Uterus (tissue), 3 donors: ENCODE measurements at regions not wholly inside any gene's neighbourhood (a gene's known extent, or its start where the extent isn't known, plus 50 kb on each side); places are given as distances from the start of the nearest gene placed in this dataset.

Experiments used
- DNase-seq, 2 donors: peaks; one replicate each; pipeline ENCODE4 v3.0.0-alpha.2; 2019 to 2020
- H3K27ac ChIP-seq, 2 donors: fragments of 200-600 bp; sonication (generic); 1 replicate in 1 of 2; 2 replicates in 1 of 2; pipeline ENCODE4 v1.5.1; 2016 to 2018
- H3K27me3 ChIP-seq, 2 donors: fragments of 200-600 bp; sonication (generic); one replicate each; pipeline ENCODE4 v1.5.1; 2018 to 2019; ENCODE audit warnings: control low read depth in 1 of 2
- H3K36me3 ChIP-seq, 2 donors: fragments of 200-600 bp; sonication (generic); one replicate each; pipeline ENCODE4 v1.5.1; 2019; ENCODE audit warnings: control low read depth in 1 of 2
- H3K4me1 ChIP-seq, 2 donors: fragments of 200-600 bp; sonication (generic); one replicate each; pipeline ENCODE4 v1.5.1; 2018 to 2019; ENCODE audit warnings: control low read depth in 1 of 2
- H3K4me3 ChIP-seq, 2 donors: fragments of 200-600 bp; sonication (generic); 1 replicate in 1 of 2; 2 replicates in 1 of 2; pipeline ENCODE4 v1.5.1; 2018 to 2019; ENCODE audit warnings: mild to moderate bottlenecking in 1 of 2
- H3K9me3 ChIP-seq, 2 donors: fragments of 200-600 bp; sonication (generic); one replicate each; pipeline ENCODE4 v1.5.1; 2019; ENCODE audit warnings: control low read depth in 1 of 2
- POLR2A ChIP-seq, 2 donors: fragments of 450-650 bp; IDR thresholded peaks; one replicate each; pipeline ENCODE4 v1.6.1; 2016; ENCODE audit warnings: antibody characterized with exemption in 2 of 2, mild to moderate bottlenecking in 1 of 2, moderate library complexity in 1 of 2
- intact Hi-C: fragments of 100-400 bp; cut with DNase I; formaldehyde crosslinking; loops from one replicate; pipeline ENCODE4 v1.15.1; 2023; ENCODE audit warnings: low total_unique reads
- TF ChIP-seq, protein P1 (sequence below), 4 experiments: fragments of 200-600 bp in 2 of 4; fragments of 450-650 bp in 2 of 4; sonication (generic) in 2 of 4; IDR thresholded peaks; one replicate each; pipeline ENCODE4 v1.5.1; 2016 to 2019; ENCODE audit warnings: antibody characterized with exemption in 4 of 4, mild to moderate bottlenecking in 2 of 4, moderate library complexity in 1 of 4
- donor health status: DM: yes; HTN: yes; CAD: no.

DNA sequence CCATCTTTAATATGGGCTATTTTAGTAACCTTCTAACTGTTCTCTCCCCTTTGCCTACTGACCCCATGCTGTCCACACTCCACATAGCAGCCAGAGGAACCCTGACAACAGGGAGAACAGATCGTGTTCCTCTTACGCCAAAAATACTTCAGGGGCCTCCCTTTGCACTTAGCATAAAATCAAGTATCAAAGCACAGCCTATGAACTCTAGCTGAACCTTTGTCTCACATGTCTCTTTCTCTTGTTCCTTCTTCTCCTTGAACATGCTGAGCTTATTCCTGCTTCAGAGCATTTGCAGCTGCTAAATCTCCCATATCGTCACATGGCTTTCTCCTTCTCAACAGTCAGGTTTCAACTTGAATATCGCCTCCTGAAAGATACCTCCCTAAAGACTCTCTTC, 698.8 kb upstream of the C9orf72 start:
- DNase-seq: no peak
- H3K27ac ChIP-seq: no peak overlapping the region
- no peaks in the 10 kb centered on the region for H3K27me3 ChIP-seq
- no peaks in the 10 kb centered on the region for H3K36me3 ChIP-seq
- H3K4me3 ChIP-seq: no peak overlapping the region
- H3K4me1 ChIP-seq: no peaks in the 10 kb centered on the region
- intact Hi-C loops: no loop called here
- TF ChIP-seq POLR2A (IDR thresholded peaks at IDR 0.05): no peak
- TF ChIP-seq, protein P1, sequence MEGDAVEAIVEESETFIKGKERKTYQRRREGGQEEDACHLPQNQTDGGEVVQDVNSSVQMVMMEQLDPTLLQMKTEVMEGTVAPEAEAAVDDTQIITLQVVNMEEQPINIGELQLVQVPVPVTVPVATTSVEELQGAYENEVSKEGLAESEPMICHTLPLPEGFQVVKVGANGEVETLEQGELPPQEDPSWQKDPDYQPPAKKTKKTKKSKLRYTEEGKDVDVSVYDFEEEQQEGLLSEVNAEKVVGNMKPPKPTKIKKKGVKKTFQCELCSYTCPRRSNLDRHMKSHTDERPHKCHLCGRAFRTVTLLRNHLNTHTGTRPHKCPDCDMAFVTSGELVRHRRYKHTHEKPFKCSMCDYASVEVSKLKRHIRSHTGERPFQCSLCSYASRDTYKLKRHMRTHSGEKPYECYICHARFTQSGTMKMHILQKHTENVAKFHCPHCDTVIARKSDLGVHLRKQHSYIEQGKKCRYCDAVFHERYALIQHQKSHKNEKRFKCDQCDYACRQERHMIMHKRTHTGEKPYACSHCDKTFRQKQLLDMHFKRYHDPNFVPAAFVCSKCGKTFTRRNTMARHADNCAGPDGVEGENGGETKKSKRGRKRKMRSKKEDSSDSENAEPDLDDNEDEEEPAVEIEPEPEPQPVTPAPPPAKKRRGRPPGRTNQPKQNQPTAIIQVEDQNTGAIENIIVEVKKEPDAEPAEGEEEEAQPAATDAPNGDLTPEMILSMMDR (IDR thresholded peaks at IDR 0.05): no peak
- H3K9me3 ChIP-seq: no peaks in the 10 kb centered on the region

DNA sequence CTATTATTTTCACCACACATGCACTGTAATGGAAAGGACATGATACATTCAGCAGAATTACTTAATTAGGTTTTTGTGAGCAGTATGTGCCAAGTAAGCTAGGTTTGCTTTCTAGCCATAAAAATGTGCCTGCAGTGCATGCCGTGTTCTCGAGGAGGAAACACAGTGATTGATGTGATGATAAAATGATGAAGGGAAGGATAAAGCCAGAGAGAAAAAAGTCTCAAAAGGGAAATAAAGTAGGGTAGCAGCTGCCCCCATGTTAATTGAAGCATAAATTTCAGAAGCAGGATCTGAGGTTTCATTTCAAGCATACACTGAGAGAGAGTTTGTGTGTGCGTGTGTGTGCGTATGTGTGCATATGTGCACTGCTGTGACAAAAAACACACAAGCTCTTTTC, 714.2 kb upstream of the C9orf72 start:
- TF ChIP-seq, protein P1 (IDR thresholded peaks at IDR 0.05): no peak
- no peak for TF ChIP-seq POLR2A (IDR thresholded peaks at IDR 0.05)
- Histone ChIP-seq H3K9me3 (no peaks in the 10 kb centered on the region), H3K27me3 (no peaks in the 10 kb centered on the region), H3K27ac (no peak overlapping the region), H3K4me3 (no peak overlapping the region), H3K4me1 (no peaks in the 10 kb centered on the region), H3K36me3 (no peaks in the 10 kb centered on the region)
- no peak for DNase-seq
- intact Hi-C loops: no loop called here

DNA sequence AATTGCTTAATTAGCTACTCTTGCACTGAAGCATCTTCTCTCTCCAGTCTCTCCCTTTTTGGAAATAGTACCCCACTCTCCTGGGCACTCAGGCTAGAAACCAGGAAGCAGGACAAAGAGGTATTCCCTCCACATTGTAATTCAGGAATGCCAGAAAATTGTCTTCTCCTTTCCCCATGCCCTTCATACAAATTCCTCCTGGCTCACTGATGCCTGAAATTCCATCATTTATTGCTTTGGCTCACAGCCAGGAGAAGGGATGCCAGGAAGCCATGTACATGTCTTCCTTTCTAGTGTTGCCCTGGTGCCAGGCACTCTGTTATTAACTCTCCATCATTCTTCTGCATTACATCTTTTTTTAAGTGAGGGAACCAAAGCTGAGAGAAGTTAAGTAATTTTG, 716.5 kb upstream of the C9orf72 start:
- Histone ChIP-seq H3K27ac (no peak overlapping the region), H3K9me3 (no peaks in the 10 kb centered on the region), H3K36me3 (no peaks in the 10 kb centered on the region), H3K4me3 (no peak overlapping the region), H3K4me1 (no peaks in the 10 kb centered on the region), H3K27me3 (no peaks in the 10 kb centered on the region)
- intact Hi-C loops: no loop called here
- DNase-seq: no peak
- no peak for TF ChIP-seq POLR2A (IDR thresholded peaks at IDR 0.05)

DNA sequence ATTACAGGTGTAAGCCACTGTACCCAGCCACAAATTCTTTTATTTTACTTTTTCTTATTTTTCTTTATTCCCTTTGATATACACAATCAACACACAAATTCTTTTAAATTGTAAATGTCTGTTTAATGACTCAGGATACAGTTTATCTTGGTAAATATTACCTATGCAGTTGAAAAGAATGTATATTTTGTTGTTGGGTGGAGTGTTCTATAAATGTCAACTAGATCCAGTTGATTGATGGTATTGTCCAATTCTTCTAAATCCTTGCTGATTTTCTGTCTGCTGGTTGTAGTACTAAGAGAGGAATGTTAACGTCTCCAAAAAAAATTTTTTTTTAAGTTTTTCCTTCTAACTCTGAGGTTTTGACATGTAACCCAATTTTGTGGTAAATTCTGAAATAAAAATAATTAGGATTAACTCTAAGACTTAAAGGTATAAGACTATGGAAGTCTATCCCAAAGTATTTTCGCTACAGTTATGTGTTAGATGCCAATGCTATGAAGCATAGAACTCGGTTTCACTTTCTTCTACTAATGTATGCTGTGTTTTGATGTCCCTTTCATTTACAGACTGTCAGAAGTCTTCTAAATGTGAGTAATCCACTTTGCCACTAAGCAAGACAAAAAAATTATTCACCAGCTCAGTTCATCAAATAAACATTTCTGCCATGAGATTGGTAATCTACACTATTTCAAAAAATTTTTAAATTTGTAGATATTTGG, 720.2 kb upstream of the C9orf72 start:
- Histone ChIP-seq H3K4me3 (no peak overlapping the region), H3K36me3 (no peaks in the 10 kb centered on the region), H3K27ac (no peak overlapping the region), H3K4me1 (no peaks in the 10 kb centered on the region), H3K9me3 (no peaks in the 10 kb centered on the region), H3K27me3 (no peaks in the 10 kb centered on the region)
- intact Hi-C loops: no loop called here
- DNase-seq: no peak
- TF ChIP-seq POLR2A (IDR thresholded peaks at IDR 0.05): no peak
- TF ChIP-seq, protein P1 (IDR thresholded peaks at IDR 0.05): no peak

DNA sequence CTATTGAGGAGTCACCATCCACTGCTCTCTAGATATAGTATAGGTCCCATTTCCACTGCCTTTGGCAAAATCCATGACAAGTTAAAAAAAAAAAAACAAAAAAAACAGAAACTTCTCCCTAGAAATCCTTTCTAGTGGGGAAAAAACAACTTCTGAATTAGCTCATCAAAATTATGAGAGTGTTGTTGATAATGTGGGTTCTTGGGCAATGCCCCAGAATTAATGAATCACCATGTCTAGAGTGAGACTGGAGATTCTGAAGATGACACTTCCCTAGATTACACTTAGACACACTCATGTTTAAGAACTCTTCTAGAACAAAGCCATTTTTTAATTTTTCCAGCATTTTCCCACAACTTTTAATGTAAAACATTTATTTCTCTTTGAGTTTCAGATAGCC, 728.0 kb upstream of the C9orf72 start:
- H3K27ac ChIP-seq: no peak overlapping the region
- TF ChIP-seq POLR2A (IDR thresholded peaks at IDR 0.05): no peak
- TF ChIP-seq, protein P1 (IDR thresholded peaks at IDR 0.05): no peak
- H3K9me3 ChIP-seq: no peaks in the 10 kb centered on the region
- H3K36me3 ChIP-seq: no peaks in the 10 kb centered on the region
- no peaks in the 10 kb centered on the region for H3K27me3 ChIP-seq
- H3K4me3 ChIP-seq: no peak overlapping the region
- intact Hi-C loops: no loop called here
- no peak for DNase-seq
- no peaks in the 10 kb centered on the region for H3K4me1 ChIP-seq

DNA sequence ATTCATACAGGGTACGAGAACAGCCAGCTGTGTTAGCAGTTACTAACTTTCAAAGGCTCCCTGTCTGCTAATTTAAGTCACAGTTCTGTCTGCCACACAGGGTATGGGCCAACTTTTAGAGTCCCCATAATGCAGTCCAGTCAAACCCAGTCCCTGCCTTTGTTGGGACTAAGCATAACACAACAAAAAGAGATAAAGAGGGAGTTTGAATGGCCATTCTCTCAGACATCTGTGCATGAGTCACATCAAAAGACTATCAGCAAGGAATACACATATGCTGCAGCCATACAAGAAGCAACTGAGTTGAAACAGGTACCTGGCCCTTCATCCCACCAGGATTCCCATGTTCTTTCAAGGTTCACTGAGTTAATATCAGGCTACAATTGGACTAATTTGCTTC, 744.5 kb upstream of the C9orf72 start:
- Histone ChIP-seq H3K36me3 (no peaks in the 10 kb centered on the region), H3K4me3 (no peak overlapping the region), H3K27ac (no peak overlapping the region), H3K4me1 (no peaks in the 10 kb centered on the region), H3K9me3 (no peaks in the 10 kb centered on the region), H3K27me3 (no peaks in the 10 kb centered on the region)
- DNase-seq: no peak
- TF ChIP-seq, protein P1 (IDR thresholded peaks at IDR 0.05): no peak
- TF ChIP-seq POLR2A (IDR thresholded peaks at IDR 0.05): no peak
- intact Hi-C loops: no loop called here
